ENCODE measurements at regions not wholly inside any gene's neighbourhood (a gene's known extent, or its start where the extent isn't known, plus 50 kb on each side); places are given as distances from the start of the nearest gene placed in this dataset.
"Not testable (repeated sequence)": the region's sequence is repeated elsewhere in the genome, so short reads cannot be mapped to it uniquely, and the experiment has no call there.

GRCh38 chr1:19591482-19592091 lies 52.5 kb upstream of the NBL1 start:
- no peak for DNase-seq

- DNase-seq: no peak
Measured at GRCh38 chr1:19585507-19585906, 58.6 kb upstream of the NBL1 start.

DNA sequence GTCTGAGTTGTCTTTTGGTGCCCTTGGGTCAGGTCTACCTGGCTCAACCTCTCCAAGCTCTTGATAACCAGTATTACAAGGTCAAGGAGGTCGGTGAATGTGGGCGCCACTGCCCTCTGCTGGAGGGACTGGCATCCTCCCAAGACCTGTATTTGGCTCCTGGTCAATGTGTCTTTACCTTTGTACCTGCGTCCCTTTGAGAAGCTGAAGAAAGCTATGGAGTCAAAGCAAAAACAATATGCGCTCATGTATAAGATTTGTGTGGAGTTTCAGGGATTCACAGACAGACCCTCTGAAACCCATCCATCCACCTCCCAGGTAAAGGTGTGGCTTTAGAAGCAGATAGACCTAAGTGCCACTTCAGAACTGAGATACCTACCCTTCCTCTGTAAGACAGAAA lies 61.8 kb upstream of the NBL1 start:
- no peak for DNase-seq

- no peak for DNase-seq
Measured at GRCh38 chr1:19581381-19581780, 62.7 kb upstream of the NBL1 start.

- no peak for DNase-seq
Measured at GRCh38 chr1:19577561-19577960, 66.5 kb upstream of the NBL1 start.

DNA sequence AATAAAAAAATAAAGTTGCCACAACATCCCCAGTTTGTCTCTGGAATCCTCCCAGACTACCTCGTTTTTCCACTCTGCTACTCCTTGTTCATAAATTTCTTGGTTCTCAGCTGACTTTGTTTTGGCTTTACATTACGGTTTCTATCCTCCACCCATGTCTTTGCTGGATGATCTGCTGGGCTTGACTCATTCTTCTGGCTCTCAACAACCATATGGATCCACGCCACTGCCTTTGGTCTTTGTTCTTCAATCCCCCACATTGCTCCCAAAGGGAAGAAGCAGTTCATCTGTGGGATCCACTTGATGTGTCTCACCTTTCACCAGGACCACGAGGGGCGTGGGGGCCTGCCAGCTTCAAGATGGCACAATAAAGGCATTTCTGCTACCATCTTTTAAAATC lies 67.1 kb upstream of the NBL1 start:
- no peak for DNase-seq

GRCh38 chr1:19569786-19570185 lies 74.3 kb upstream of the NBL1 start:
- DNase-seq: no peak

GRCh38 chr1:19567041-19567440 lies 77.1 kb upstream of the NBL1 start:
- DNase-seq: no peak

DNA sequence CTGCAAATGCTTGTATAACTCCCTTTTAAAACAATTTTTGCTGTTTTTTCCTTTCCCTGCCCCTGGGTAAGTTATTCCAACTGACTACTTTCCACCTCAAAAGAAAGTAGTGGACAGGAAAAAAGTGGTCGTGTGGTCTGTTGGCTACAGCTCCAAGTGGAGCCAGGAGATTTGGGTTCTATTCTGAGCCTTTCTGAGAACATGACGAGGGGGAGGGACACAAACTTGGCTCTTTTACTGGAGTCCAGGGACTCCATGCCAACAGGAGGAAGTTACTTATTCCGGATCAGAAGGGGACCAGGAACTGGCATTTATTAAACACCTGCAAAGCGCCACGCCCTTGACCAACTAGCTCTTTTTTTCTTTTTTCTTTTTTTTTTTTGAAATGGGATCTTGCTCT lies 79.0 kb upstream of the CAPZB start:
- DNase-seq: no peak

GRCh38 chr1:19563324-19564097 lies 78.2 kb upstream of the CAPZB start:
- DNase-seq: peak; percentile 55

- DNase-seq: no peak
Measured at GRCh38 chr1:19562847-19563246, 77.5 kb upstream of the CAPZB start.

DNA sequence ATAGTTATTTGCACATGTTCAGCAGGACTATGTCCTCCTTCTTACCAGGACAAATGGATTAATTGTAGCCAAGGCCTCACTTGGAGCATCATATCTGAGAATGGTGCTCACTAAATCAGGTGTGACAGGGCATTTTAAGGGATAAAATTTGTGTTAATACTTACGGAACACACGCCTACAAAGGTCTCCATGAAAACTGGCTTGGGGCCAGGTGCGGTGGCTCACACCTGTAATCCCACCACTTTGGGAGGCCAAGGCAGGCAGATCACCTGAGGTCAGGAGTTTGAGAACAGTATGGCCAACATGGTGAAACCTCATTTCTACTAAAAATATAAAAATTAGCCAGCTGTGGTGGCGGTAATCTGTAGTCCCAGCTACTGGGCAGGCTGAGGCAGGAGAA lies 75.1 kb upstream of the CAPZB start:
- no peak for DNase-seq

DNA sequence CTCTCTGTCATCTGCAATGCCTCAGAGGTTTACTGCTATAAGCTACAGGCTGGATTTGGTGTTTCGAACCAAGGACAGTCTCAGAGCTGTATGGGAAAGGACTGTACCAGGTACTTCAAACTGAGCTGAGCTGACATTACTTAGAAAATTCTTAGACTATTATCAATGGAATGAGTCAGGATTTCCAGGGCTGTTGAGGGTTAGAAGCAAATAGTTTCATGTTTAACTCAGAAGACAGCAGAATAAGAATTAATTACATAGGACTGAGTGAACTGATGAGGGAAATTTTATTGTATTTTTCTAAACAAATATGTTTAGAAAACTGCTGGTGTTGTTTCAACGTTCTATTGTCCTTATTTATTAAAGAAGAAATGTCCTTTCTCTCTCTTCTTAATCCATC lies 74.3 kb upstream of the CAPZB start:
- no peak for DNase-seq

GRCh38 chr1:19557609-19558051 lies 72.3 kb upstream of the CAPZB start:
- DNase-seq: no peak

GRCh38 chr1:19554090-19554489 lies 68.8 kb upstream of the CAPZB start:
- no peak for DNase-seq

GRCh38 chr1:19552291-19553010 lies 67.1 kb upstream of the CAPZB start:
- no peak for DNase-seq

DNA sequence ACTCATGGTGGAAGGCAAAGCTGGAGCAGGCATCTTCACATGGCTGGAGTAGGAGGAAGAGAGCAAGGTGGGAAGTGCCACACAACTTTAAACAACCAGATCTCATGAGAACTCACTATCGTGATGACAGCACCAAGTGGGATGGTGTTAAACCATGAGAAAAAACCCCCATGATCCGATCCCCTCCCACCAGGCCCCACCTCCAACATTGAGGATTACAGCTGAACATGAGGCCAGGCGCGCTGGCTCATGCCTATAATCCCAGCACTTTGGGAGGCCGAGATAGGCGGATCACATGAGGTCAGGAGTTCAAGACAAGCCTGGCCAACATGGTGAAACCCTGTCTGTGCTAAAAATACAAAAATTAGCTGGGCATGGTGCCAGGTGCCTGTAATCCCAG lies 66.5 kb upstream of the CAPZB start:
- DNase-seq: not testable (repeated sequence)

- DNase-seq: not testable (repeated sequence)
Measured at GRCh38 chr1:19550437-19550836, 65.1 kb upstream of the CAPZB start.

GRCh38 chr1:19547814-19548213 lies 62.5 kb upstream of the CAPZB start:
- DNase-seq: no peak

DNA sequence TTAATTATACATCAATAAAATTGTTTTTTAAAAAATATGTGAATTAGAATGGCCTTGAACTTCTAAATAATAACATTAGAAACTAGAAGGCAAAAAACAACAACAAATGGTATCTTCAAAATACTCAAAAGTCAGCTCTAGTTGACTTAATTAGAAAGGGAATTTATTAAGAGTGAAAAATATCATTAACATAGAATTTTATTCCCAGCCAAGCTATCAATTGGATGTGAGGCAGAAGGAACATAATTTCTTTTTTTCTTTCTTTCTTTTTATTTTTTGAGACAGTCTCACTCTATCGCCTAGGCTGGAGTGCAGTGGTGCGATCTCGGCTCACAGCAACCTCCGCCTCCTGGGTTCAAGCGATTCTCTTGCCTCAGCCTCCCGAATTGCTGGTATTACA lies 51.2 kb upstream of the CAPZB start:
- DNase-seq: no peak

- no peak for DNase-seq
Measured at GRCh38 chr1:19535214-19535613, 49.9 kb upstream of the CAPZB start.

All from GOT3 (cell line).